GM23338 (cell line): ENCODE measurements at regions not wholly inside any gene's neighbourhood (a gene's known extent, or its start where the extent isn't known, plus 50 kb on each side); places are given as distances from the start of the nearest gene placed in this dataset.

ENCODE experiments used
- ATAC-seq: fragments of 200-7000 bp; cut with Tn5 transposase; 3 replicates; pipeline ENCODE4 v1.9.1; 2020
- DNase-seq: peaks from one replicate; pipeline ENCODE4 v3.0.0-alpha.2; 2015; ENCODE audit warnings: low spot score
- H2AFZ ChIP-seq: fragments of 200-600 bp; sonication (generic); 2 replicates; pipeline ENCODE4 v1.8.0; 2016; ENCODE audit warnings: antibody characterized with exemption, mild to moderate bottlenecking, moderate library complexity
- H3F3A ChIP-seq: fragments of 200-600 bp; sonication (generic); replicated peaks from 2 replicates; pipeline ENCODE4 v1.8.0; 2017; ENCODE audit warnings: antibody characterized with exemption, mixed run types, low read depth
- H3K27ac ChIP-seq: fragments of 200-600 bp; sonication (generic); 2 replicates; pipeline ENCODE4 v1.6.1; 2016; ENCODE audit warnings: low read depth
- H3K27me3 ChIP-seq: fragments of 200-600 bp; sonication (generic); 2 replicates; pipeline ENCODE4 v1.8.0; 2016; ENCODE audit warnings: mild to moderate bottlenecking, mixed run types, moderate library complexity; ENCODE audit not compliant: insufficient read depth
- H3K36me3 ChIP-seq: fragments of 200-600 bp; sonication (generic); 2 replicates; pipeline ENCODE4 v1.8.0; 2016; ENCODE audit warnings: mild to moderate bottlenecking; ENCODE audit not compliant: insufficient read depth
- H3K4me1 ChIP-seq: fragments of 200-600 bp; sonication (generic); 2 replicates; pipeline ENCODE4 v1.8.0; 2016; ENCODE audit warnings: mild to moderate bottlenecking, moderate library complexity; ENCODE audit not compliant: insufficient read depth
- H3K4me2 ChIP-seq: fragments of 200-600 bp; sonication (generic); 2 replicates; pipeline ENCODE4 v1.7.1; 2017; ENCODE audit warnings: mixed run types
- H3K4me3 ChIP-seq: fragments of 200-600 bp; sonication (generic); 2 replicates; pipeline ENCODE4 v1.6.1; 2016; ENCODE audit warnings: mixed run types
- H3K79me2 ChIP-seq: fragments of 200-600 bp; sonication (generic); replicated peaks from 2 replicates; pipeline ENCODE4 v1.8.0; 2017; ENCODE audit warnings: mild to moderate bottlenecking; ENCODE audit not compliant: insufficient read depth
- H3K9me2 ChIP-seq: fragments of 200-600 bp; sonication (generic); 2 replicates; pipeline ENCODE4 v1.8.0; 2017; ENCODE audit not compliant: insufficient read depth
- H4K20me1 ChIP-seq: fragments of 200-600 bp; sonication (generic); replicated peaks from 2 replicates; pipeline ENCODE4 v1.8.0; 2017; ENCODE audit warnings: mild to moderate bottlenecking; ENCODE audit not compliant: insufficient read depth
- H3K27ac Mint-ChIP-seq: 2 replicates; pipeline ENCODE4 v1.8.0; 2020; ENCODE audit warnings: inconsistent platforms, mild to moderate bottlenecking, moderate library complexity, mixed read lengths
- H3K27me3 Mint-ChIP-seq: 3 replicates; pipeline ENCODE4 v1.8.0; 2022; ENCODE audit warnings: low read depth, mild to moderate bottlenecking, moderate library complexity, mixed read lengths, inconsistent platforms; ENCODE audit not compliant: insufficient read depth, poor library complexity
- H3K36me3 Mint-ChIP-seq: 3 replicates; pipeline ENCODE4 v1.8.0; 2021; ENCODE audit warnings: low read depth, mild to moderate bottlenecking, inconsistent platforms, moderate library complexity, mixed read lengths
- H3K4me1 Mint-ChIP-seq: 3 replicates; pipeline ENCODE4 v1.8.0; 2020; ENCODE audit warnings: mild to moderate bottlenecking, inconsistent platforms, mixed read lengths
- H3K4me3 Mint-ChIP-seq: 3 replicates; pipeline ENCODE4 v1.8.0; 2021; ENCODE audit warnings: moderate library complexity, mild to moderate bottlenecking, inconsistent platforms, mixed read lengths
- H3K9me3 Mint-ChIP-seq: 3 replicates; pipeline ENCODE4 v1.8.0; 2020; ENCODE audit warnings: moderate library complexity, mild to moderate bottlenecking, inconsistent platforms, mixed read lengths
- CREB1 ChIP-seq: fragments of 250-450 bp; sonication (Bioruptor Pico); IDR thresholded peaks from 2 replicates; pipeline ENCODE4 v1.5.0; 2020; ENCODE audit warnings: low read depth, mild to moderate bottlenecking, moderate library complexity
- CTCF ChIP-seq, 2 experiments: fragments of 200-600 bp in 1 of 2; sonication (generic) in 1 of 2; conservative IDR thresholded peaks; 2 replicates each; pipeline versions ENCODE4 v1.5.1 to v1.6.1; 2016 to 2017; ENCODE audit warnings: antibody characterized with exemption in 2 of 2, low read depth in 2 of 2, mild to moderate bottlenecking in 2 of 2, moderate library complexity in 1 of 2
- EZH2 ChIP-seq: fragments of 200-600 bp; sonication (generic); IDR thresholded peaks from one replicate; pipeline ENCODE4 v1.8.0; 2017; ENCODE audit warnings: antibody characterized with exemption, mild to moderate bottlenecking, low read depth; ENCODE audit not compliant: unreplicated experiment
- EZH2phosphoT487 ChIP-seq: fragments of 200-600 bp; sonication (generic); IDR thresholded peaks from one replicate; pipeline ENCODE4 v1.8.1; 2018; ENCODE audit warnings: antibody characterized with exemption; ENCODE audit not compliant: unreplicated experiment
- POLR2AphosphoS5 ChIP-seq: IDR thresholded peaks from 2 replicates; pipeline ENCODE4 v1.6.1; 2016; ENCODE audit warnings: antibody characterized with exemption, low read depth
- STAT1 ChIP-seq: IDR thresholded peaks from one replicate; pipeline ENCODE4 v1.6.1; 2016; ENCODE audit warnings: antibody characterized with exemption; ENCODE audit not compliant: unreplicated experiment
- ZNF114 ChIP-seq: fragments of 250-450 bp; sonication (Bioruptor Pico); IDR thresholded peaks from 2 replicates; pipeline ENCODE4 v1.5.0; 2020; ENCODE audit warnings: mild to moderate bottlenecking, moderate library complexity
- ZNF331 ChIP-seq: fragments of 250-450 bp; sonication (Bioruptor Pico); IDR thresholded peaks from 2 replicates; pipeline ENCODE4 v1.5.0; 2020; ENCODE audit warnings: low read depth, mild to moderate bottlenecking, moderate library complexity
- ZNF462 ChIP-seq: fragments of 250-450 bp; sonication (Bioruptor Pico); IDR thresholded peaks from 2 replicates; pipeline ENCODE4 v1.5.0; 2020; ENCODE audit warnings: mild to moderate bottlenecking, moderate library complexity

- TF ChIP-seq ZNF462 (CRISPR knock-in tag) = no peak
Measured at GRCh38 chr4:32824336-32824735, 2104.2 kb downstream of the PCDH7 start (continued).

GRCh38 chr4:32826169-32826568, 2106.0 kb downstream of the PCDH7 start:
- peaks cover 33% of the 10 kb centered on the region for H3K36me3 ChIP-seq
- H3K27me3 ChIP-seq = no peaks in the 10 kb centered on the region
- no peak overlapping the region for H3K4me3 ChIP-seq
- H3F3A ChIP-seq = no peaks in the 10 kb centered on the region
- DNase-seq (peak; percentile 55), ATAC-seq (no peak)
- no peak overlapping the region for H2AFZ ChIP-seq
- Mint-ChIP-seq H3K9me3 (peaks cover 74% of the 10 kb centered on the region), H3K27me3 (peaks cover 4% of the 10 kb centered on the region), H3K27ac (no peak overlapping the region), H3K4me3 (no peak overlapping the region), H3K4me1 (no peaks in the 10 kb centered on the region), H3K36me3 (peaks cover 46% of the 10 kb centered on the region; the same call in 2 of the 3 replicates)
- H3K4me1 ChIP-seq = no peaks in the 10 kb centered on the region
- H3K9me2 ChIP-seq = no peaks in the 10 kb centered on the region
- H3K27ac ChIP-seq = no peak overlapping the region
- no peaks in the 10 kb centered on the region for H3K79me2 ChIP-seq
- no peak overlapping the region for H3K4me2 ChIP-seq
- H4K20me1 ChIP-seq = no peaks in the 10 kb centered on the region
- TF ChIP-seq CREB1 (CRISPR knock-in tag) = no peak
- TF ChIP-seq EZH2 = no peak
- TF ChIP-seq STAT1 = no peak
- TF ChIP-seq ZNF114 = no peak
- no peak for TF ChIP-seq ZNF331 (CRISPR knock-in tag)
- TF ChIP-seq ZNF462 (CRISPR knock-in tag) = no peak
- no peak for TF ChIP-seq EZH2phosphoT487
- no peak for TF ChIP-seq POLR2AphosphoS5
- TF ChIP-seq CTCF (conservative IDR thresholded peaks at IDR 0.05; ENCODE audit: low read depth in 2 of 2) = no peak
